Keratinocyte (primary cell): ENCODE measurements at regions not wholly inside any gene's neighbourhood (a gene's known extent, or its start where the extent isn't known, plus 50 kb on each side); places are given as distances from the start of the nearest gene placed in this dataset.

Experiments used
- DNase-seq: peaks from one replicate; pipeline ENCODE4 v3.0.0-alpha.2; 2011; ENCODE audit warnings: low read depth, missing footprints, low spot score
- FAIRE-seq: peaks from 2 replicates; lab custom pipeline; 2011; peaks lifted over from hg19 to GRCh38; lab: Jason Lieb, UNC
- H2AFZ ChIP-seq: 2 replicates; pipeline ENCODE4 v1.6.0; 2012; ENCODE audit warnings: low read length, control low read depth, inconsistent platforms; ENCODE audit not compliant: control insufficient read depth
- H3K27ac ChIP-seq: 2 replicates; pipeline ENCODE4 v1.5.1; 2011; ENCODE audit warnings: low read length; ENCODE audit not compliant: control insufficient read depth, insufficient read depth
- H3K27me3 ChIP-seq: 3 replicates; pipeline ENCODE4 v1.6.0; 2011; ENCODE audit warnings: low read length; ENCODE audit not compliant: control insufficient read depth, insufficient read depth; ENCODE audit errors: extremely low read depth
- H3K36me3 ChIP-seq, 2 experiments: 2 replicates in 1 of 2; 3 replicates in 1 of 2; pipeline ENCODE4 v1.5.1; 2011; ENCODE audit warnings: low read length in 2 of 2, mild to moderate bottlenecking in 1 of 2; ENCODE audit not compliant: control insufficient read depth in 2 of 2, insufficient read depth in 2 of 2; ENCODE audit errors: extremely low read depth in 1 of 2
- H3K4me1 ChIP-seq: 3 replicates; pipeline ENCODE4 v1.5.1; 2011; ENCODE audit warnings: low read length; ENCODE audit not compliant: control insufficient read depth, insufficient read depth; ENCODE audit errors: extremely low read depth
- H3K4me2 ChIP-seq: 3 replicates; pipeline ENCODE4 v1.6.0; 2011; ENCODE audit warnings: low read depth, low read length; ENCODE audit not compliant: control insufficient read depth, insufficient read depth; ENCODE audit errors: extremely low read depth
- H3K4me3 ChIP-seq, 3 experiments: fragments of 200-600 bp in 1 of 3; sonication (generic) in 1 of 3; 2 replicates in 2 of 3; 3 replicates in 1 of 3; pipeline ENCODE4 v1.5.1; 2011 to 2016; ENCODE audit warnings: low read length in 3 of 3, mild to moderate bottlenecking in 3 of 3, control low read depth in 2 of 3, inconsistent platforms in 1 of 3, low read depth in 1 of 3, mixed read lengths in 1 of 3, mixed run types in 1 of 3, moderate library complexity in 1 of 3; ENCODE audit not compliant: control insufficient read depth in 2 of 3, insufficient read depth in 2 of 3; ENCODE audit errors: extremely low read depth in 1 of 3
- H3K79me2 ChIP-seq: 2 replicates; pipeline ENCODE4 v1.6.0; 2012; ENCODE audit warnings: low read length; ENCODE audit not compliant: control insufficient read depth, insufficient read depth
- H3K9ac ChIP-seq: 3 replicates; pipeline ENCODE4 v1.6.0; 2011; ENCODE audit warnings: low read length; ENCODE audit not compliant: control insufficient read depth, insufficient read depth; ENCODE audit errors: extremely low read depth
- H3K9me1 ChIP-seq: 3 replicates; pipeline ENCODE4 v1.6.0; 2011; ENCODE audit warnings: low read length; ENCODE audit not compliant: control insufficient read depth, insufficient read depth; ENCODE audit errors: extremely low read depth
- H3K9me3 ChIP-seq: 2 replicates; pipeline ENCODE4 v1.5.1; 2012; ENCODE audit warnings: low read depth, low read length; ENCODE audit not compliant: control insufficient read depth
- H4K20me1 ChIP-seq: 3 replicates; pipeline ENCODE4 v1.6.0; 2011; ENCODE audit warnings: low read length; ENCODE audit not compliant: control insufficient read depth, insufficient read depth; ENCODE audit errors: extremely low read depth
- CTCF ChIP-seq, 3 experiments: IDR thresholded peaks in 1 of 3; conservative IDR thresholded peaks in 1 of 3; optimal IDR thresholded peaks in 1 of 3; 2 replicates in 2 of 3; 3 replicates in 1 of 3; pipeline versions ENCODE3 to v1.5.1; 2011; ENCODE audit warnings: low read length in 3 of 3, mild to moderate bottlenecking in 3 of 3, moderate library complexity in 2 of 3, control low read depth in 1 of 3, inconsistent platforms in 1 of 3; ENCODE audit not compliant: insufficient read depth in 2 of 3; ENCODE audit errors: extremely low read depth in 1 of 3
- EZH2 ChIP-seq: IDR thresholded peaks from one replicate; pipeline ENCODE4 v1.6.1; 2012; ENCODE audit warnings: inconsistent platforms, mild to moderate bottlenecking, low read length, moderate library complexity
- dilution Hi-C: fragments of 300-500 bp; cut with MboI; formaldehyde crosslinking; loops from one replicate; pipeline ENCODE4 v1.7.0; 2020; ENCODE audit warnings: low sequenced_read_pairs; ENCODE audit not compliant: extremely low pct_ligation_motif_present

- dilution Hi-C loops, result no loop called here
- DNase-seq (no peak), FAIRE-seq (no peak)
- Histone ChIP-seq H3K27ac (no peak overlapping the region), H3K4me2 (no peak overlapping the region), H3K4me3 (no peak overlapping the region), H3K4me1 (no peaks in the 10 kb centered on the region), H3K79me2 (no peaks in the 10 kb centered on the region), H3K36me3 (no peaks in the 10 kb centered on the region), H2AFZ (no peak overlapping the region), H3K9me1 (no peaks in the 10 kb centered on the region), H3K9ac (no peak overlapping the region), H3K27me3 (no peaks in the 10 kb centered on the region), H4K20me1 (no peaks in the 10 kb centered on the region), H3K9me3 (no peaks in the 10 kb centered on the region)
- TF ChIP-seq EZH2, result no peak
- no peak for TF ChIP-seq CTCF (optimal IDR thresholded peaks at IDR 0.05 in 1 of 3, IDR thresholded peaks at IDR 0.05 in 1 of 3, conservative IDR thresholded peaks at IDR 0.05 in 1 of 3; ENCODE audit: extremely low read depth in 1 of 3, insufficient read depth in 2 of 3, low read length in 3 of 3)
Measured at GRCh38 chr1:106194206-106194605, 862.3 kb upstream of the PRMT6 start.

- Histone ChIP-seq H4K20me1 (no peaks in the 10 kb centered on the region), H3K4me2 (no peak overlapping the region), H3K4me3 (no peak overlapping the region), H3K27me3 (no peaks in the 10 kb centered on the region), H3K9me3 (no peaks in the 10 kb centered on the region), H2AFZ (no peak overlapping the region), H3K36me3 (no peaks in the 10 kb centered on the region), H3K4me1 (no peaks in the 10 kb centered on the region), H3K79me2 (no peaks in the 10 kb centered on the region), H3K27ac (no peak overlapping the region), H3K9ac (no peak overlapping the region), H3K9me1 (no peaks in the 10 kb centered on the region)
- no peak for FAIRE-seq
- dilution Hi-C loops, result no loop called here
- TF ChIP-seq EZH2 (no peak), CTCF (optimal IDR thresholded peaks at IDR 0.05 in 1 of 3, IDR thresholded peaks at IDR 0.05 in 1 of 3, conservative IDR thresholded peaks at IDR 0.05 in 1 of 3; ENCODE audit: extremely low read depth in 1 of 3, insufficient read depth in 2 of 3, low read length in 3 of 3) (no peak)
- DNase-seq, result no peak
Measured at GRCh38 chr1:106200711-106201110, 855.8 kb upstream of the PRMT6 start.
